GM13976 (cell line): ENCODE measurements at regions not wholly inside any gene's neighbourhood (a gene's known extent, or its start where the extent isn't known, plus 50 kb on each side); places are given as distances from the start of the nearest gene placed in this dataset.
A peak's percentile ranks its signal among the peaks of the same experiment; 100 is the strongest.

Source experiments
- DNase-seq: peaks from one replicate; pipeline ENCODE4 v3.0.0; 2012; ENCODE audit warnings: low spot score
- CTCF ChIP-seq: IDR thresholded peaks from 2 replicates; pipeline ENCODE4 v1.5.1; 2012; ENCODE audit warnings: borderline replicate concordance, mild to moderate bottlenecking; ENCODE audit not compliant: insufficient read depth; ENCODE audit errors: extremely low read depth, missing control alignments, control extremely low read depth
- in situ Hi-C: fragments of 300-500 bp; cut with MboI; formaldehyde crosslinking; loops from one replicate; pipeline ENCODE4 v1.12.0; 2022; ENCODE audit warnings: low sequenced_read_pairs, mixed read lengths, inconsistent platforms; ENCODE audit not compliant: unreplicated experiment

- in situ Hi-C loops, result no loop called here
- TF ChIP-seq CTCF, result no peak
- DNase-seq, result no peak
These were observed 198.2 kb downstream of the CENPF start for GRCh38 chr1:214801191-214801590.

- DNase-seq, result no peak
- in situ Hi-C loops, result no loop called here
- peak; percentile 8 for TF ChIP-seq CTCF
These were observed 206.0 kb downstream of the CENPF start for GRCh38 chr1:214808845-214809460.

GRCh38 chr1:214816603-214817002 lies 213.6 kb downstream of the CENPF start:
- in situ Hi-C loops, result no loop called here
- no peak for TF ChIP-seq CTCF
- DNase-seq, result no peak

- TF ChIP-seq CTCF, result peak; percentile 31
- DNase-seq, result no peak
These were observed 220.5 kb downstream of the CENPF start for GRCh38 chr1:214823311-214824117.

GRCh38 chr1:214824763-214825162 lies 221.8 kb downstream of the CENPF start:
- no peak for DNase-seq
- TF ChIP-seq CTCF, result no peak

More at GRCh38 chr1:214823311-214824117, 220.5 kb downstream of the CENPF start:
- in situ Hi-C loops, result no loop called here

GRCh38 chr1:214826619-214827018 lies 223.6 kb downstream of the CENPF start:
- in situ Hi-C loops, result no loop called here
- DNase-seq, result no peak
- TF ChIP-seq CTCF, result no peak

More at GRCh38 chr1:214824763-214825162, 221.8 kb downstream of the CENPF start:
- in situ Hi-C loops, result no loop called here
